ENCODE measurements at regions not wholly inside any gene's neighbourhood (a gene's known extent, or its start where the extent isn't known, plus 50 kb on each side); places are given as distances from the start of the nearest gene placed in this dataset.

DNA sequence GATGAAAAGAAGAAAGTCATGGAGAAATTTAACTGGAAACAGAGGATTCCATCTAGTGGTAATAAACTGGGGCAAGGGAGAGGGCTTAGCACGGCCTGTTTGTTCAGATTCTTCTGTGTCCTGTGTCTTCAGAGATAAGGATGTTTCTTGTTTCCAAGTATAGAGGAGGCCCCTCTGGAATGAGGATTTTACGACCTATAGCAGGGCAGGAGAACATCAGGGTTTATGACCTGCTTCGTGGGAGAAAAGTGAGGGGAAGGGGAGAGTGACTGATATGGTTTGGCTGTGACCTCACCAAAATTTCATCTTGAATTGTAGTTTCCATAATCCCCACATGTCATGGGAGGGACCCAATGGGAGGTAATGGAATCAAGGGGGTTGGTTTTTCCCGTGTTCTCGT is 93.0 kb upstream of the LDB2 start:
- TF ChIP-seq, protein P1, sequence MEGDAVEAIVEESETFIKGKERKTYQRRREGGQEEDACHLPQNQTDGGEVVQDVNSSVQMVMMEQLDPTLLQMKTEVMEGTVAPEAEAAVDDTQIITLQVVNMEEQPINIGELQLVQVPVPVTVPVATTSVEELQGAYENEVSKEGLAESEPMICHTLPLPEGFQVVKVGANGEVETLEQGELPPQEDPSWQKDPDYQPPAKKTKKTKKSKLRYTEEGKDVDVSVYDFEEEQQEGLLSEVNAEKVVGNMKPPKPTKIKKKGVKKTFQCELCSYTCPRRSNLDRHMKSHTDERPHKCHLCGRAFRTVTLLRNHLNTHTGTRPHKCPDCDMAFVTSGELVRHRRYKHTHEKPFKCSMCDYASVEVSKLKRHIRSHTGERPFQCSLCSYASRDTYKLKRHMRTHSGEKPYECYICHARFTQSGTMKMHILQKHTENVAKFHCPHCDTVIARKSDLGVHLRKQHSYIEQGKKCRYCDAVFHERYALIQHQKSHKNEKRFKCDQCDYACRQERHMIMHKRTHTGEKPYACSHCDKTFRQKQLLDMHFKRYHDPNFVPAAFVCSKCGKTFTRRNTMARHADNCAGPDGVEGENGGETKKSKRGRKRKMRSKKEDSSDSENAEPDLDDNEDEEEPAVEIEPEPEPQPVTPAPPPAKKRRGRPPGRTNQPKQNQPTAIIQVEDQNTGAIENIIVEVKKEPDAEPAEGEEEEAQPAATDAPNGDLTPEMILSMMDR (conservative IDR thresholded peaks at IDR 0.05; ENCODE audit: low read length) = no peak
- no peak for TF ChIP-seq EZH2phosphoT487 (IDR thresholded peaks at IDR 0.05; ENCODE audit: borderline replicate concordance)

Measured in Loucy (cell line).